HepG2 (cell line): ENCODE measurements at regions not wholly inside any gene's neighbourhood (a gene's known extent, or its start where the extent isn't known, plus 50 kb on each side); places are given as distances from the start of the nearest gene placed in this dataset.

Source experiments
- ATAC-seq: fragments of 200-7000 bp; cut with Tn5 transposase; 3 replicates; pipeline ENCODE4 v1.9.1; 2020; ENCODE audit warnings: mild to moderate bottlenecking, moderate library complexity
- BruUV-seq: library from RNA; stranded (reverse); fragments of 400-500 nt; replicated peaks from 2 replicates; lab custom pipeline; 2021; lab: Mats Ljungman, UMichigan
- CTCF ChIA-PET: fragments of 300-600 bp; formaldehyde crosslinking; extraction: SDS; loops from one replicate; lab custom pipeline; 2021; ENCODE audit warnings: low total read pairs, inconsistent platforms, low intra/inter-chr PET ratio; lab: Yijun Ruan, JAX
- POLR2A ChIA-PET: fragments of 350-600 bp; sonication (Branson Sonifier 250); formaldehyde crosslinking; loops from one replicate; lab custom pipeline; 2020; ENCODE audit warnings: antibody characterized with exemption, inconsistent platforms; lab: Yijun Ruan, JAX
- DNase-seq: peaks from one replicate; pipeline ENCODE4 v3.0.0-alpha.2; 2015; ENCODE audit warnings: low spot score
- FAIRE-seq: peaks from 3 replicates; lab custom pipeline; 2011; peaks lifted over from hg19 to GRCh38; lab: Jason Lieb, UNC
- H2AFZ ChIP-seq: one replicate; pipeline ENCODE4 v1.6.1; 2011; ENCODE audit warnings: low read length, inconsistent platforms
- H3K27ac ChIP-seq: fragments of 300-600 bp; 3 replicates; pipeline ENCODE4 v1.8.0; 2011; ENCODE audit warnings: mixed run types, mild to moderate bottlenecking, mixed read lengths, low read length, inconsistent platforms; ENCODE audit not compliant: insufficient read depth; ENCODE audit errors: extremely low read length
- H3K27me3 ChIP-seq, 2 experiments: fragments of 200-600 bp in 1 of 2; 2 replicates in 1 of 2; 3 replicates in 1 of 2; pipeline versions ENCODE4 v1.6.0 to v1.8.0; 2011; ENCODE audit warnings: low read length in 2 of 2, mild to moderate bottlenecking in 2 of 2, moderate library complexity in 2 of 2, inconsistent platforms in 1 of 2; ENCODE audit not compliant: insufficient read depth in 2 of 2, control insufficient read depth in 1 of 2
- H3K36me3 ChIP-seq, 2 experiments: fragments of 200-600 bp in 1 of 2; replicated peaks in 1 of 2; 2 replicates in 1 of 2; 3 replicates in 1 of 2; pipeline versions ENCODE4 v1.5.1 to v1.8.0; 2011; ENCODE audit warnings: low read length in 2 of 2, inconsistent platforms in 1 of 2; ENCODE audit not compliant: insufficient read depth in 2 of 2, control insufficient read depth in 1 of 2
- H3K4me1 ChIP-seq: 2 replicates; pipeline ENCODE4 v1.5.1; 2012; ENCODE audit warnings: low read length, inconsistent platforms; ENCODE audit not compliant: insufficient read depth
- H3K4me2 ChIP-seq: 2 replicates; pipeline ENCODE4 v1.6.0; 2011; ENCODE audit warnings: low read depth, low read length, inconsistent platforms
- H3K4me3 ChIP-seq, 3 experiments: fragments of 200-600 bp in 1 of 3; sonication (generic), shearing (Covaris generic) in 1 of 3; replicated peaks in 1 of 3; 2 replicates each; pipeline ENCODE4 v1.5.1; 2011 to 2016; ENCODE audit warnings: low read length in 3 of 3, inconsistent platforms in 2 of 3, low read depth in 2 of 3, mild to moderate bottlenecking in 2 of 3, control low read depth in 1 of 3, mixed read lengths in 1 of 3; ENCODE audit not compliant: insufficient read depth in 1 of 3
- H3K79me2 ChIP-seq: one replicate; pipeline ENCODE4 v1.6.1; 2011; ENCODE audit warnings: low read length, inconsistent platforms; ENCODE audit not compliant: insufficient read depth
- H3K9ac ChIP-seq: 2 replicates; pipeline ENCODE4 v1.6.0; 2011; ENCODE audit warnings: mild to moderate bottlenecking, low read depth, low read length, inconsistent platforms; ENCODE audit not compliant: insufficient read depth
- H3K9me3 ChIP-seq: 2 replicates; pipeline ENCODE4 v1.5.1; 2012; ENCODE audit warnings: mild to moderate bottlenecking, low read length
- H4K20me1 ChIP-seq: 2 replicates; pipeline ENCODE4 v1.6.0; 2011; ENCODE audit warnings: inconsistent platforms, mild to moderate bottlenecking, low read length, moderate library complexity; ENCODE audit not compliant: insufficient read depth
- BCL3 ChIP-seq: sonication (generic); formaldehyde crosslinking; IDR thresholded peaks from 2 replicates; pipeline ENCODE4 v1.5.1; 2020; ENCODE audit warnings: mild to moderate bottlenecking, missing genetic modification reagents, moderate library complexity
- ETS1 ChIP-seq: sonication (generic); formaldehyde crosslinking; IDR thresholded peaks from 2 replicates; pipeline ENCODE4 v1.4.0; 2020; ENCODE audit warnings: missing genetic modification reagents
- FUBP1 ChIP-seq: sonication (generic); formaldehyde crosslinking; IDR thresholded peaks from 2 replicates; pipeline ENCODE4 v1.5.1; 2020; ENCODE audit warnings: missing genetic modification reagents, mild to moderate bottlenecking, borderline replicate concordance
- GFI1 ChIP-seq: sonication (generic); formaldehyde crosslinking; IDR thresholded peaks from 2 replicates; pipeline ENCODE4 v1.5.0; 2020; ENCODE audit warnings: missing genetic modification reagents, mild to moderate bottlenecking, borderline replicate concordance
- MZF1 ChIP-seq: sonication (generic); formaldehyde crosslinking; IDR thresholded peaks from 2 replicates; pipeline ENCODE4 v1.8.1; 2023; ENCODE audit warnings: mild to moderate bottlenecking, missing genetic modification reagents, borderline replicate concordance
- RBM39 ChIP-seq: fragments of 200-400 bp; formaldehyde crosslinking; IDR thresholded peaks from one replicate; pipeline ENCODE4 v1.6.1; 2018; ENCODE audit warnings: antibody characterized with exemption, mild to moderate bottlenecking, low read depth, low read length; ENCODE audit not compliant: poor library complexity, severe bottlenecking
- TEAD2 ChIP-seq: sonication (generic); formaldehyde crosslinking; IDR thresholded peaks from 2 replicates; pipeline ENCODE4 v1.9.0; 2021; ENCODE audit warnings: missing genetic modification reagents
- ZFP62 ChIP-seq: sonication (generic); formaldehyde crosslinking; IDR thresholded peaks from 2 replicates; pipeline ENCODE4 v1.4.0; 2020; ENCODE audit warnings: missing genetic modification reagents
- WGBS: methylation state at CpG from one replicate; pipeline ENCODE4 v1.1.6; 2017; ENCODE audit warnings: low lambda C conversion rate; 5-methylcytosine and 5-hydroxymethylcytosine counted together
- in situ Hi-C: cut with HindIII; loops from 2 replicates; pipeline ENCODE4 v1.10.0; 2017; ENCODE audit warnings: low pct_unique_long_range_greater_than_20kb; ENCODE audit not compliant: extremely low pct_ligation_motif_present
- intact Hi-C: fragments of 100-400 bp; cut with micrococcal nuclease; formaldehyde crosslinking; loops from one replicate; pipeline ENCODE4 v1.10.0; 2022; ENCODE audit not compliant: unreplicated experiment

GRCh38 chr5:29113516-29113915, 2075.1 kb upstream of the CDH9 start:
- FAIRE-seq (no peak), ATAC-seq (no peak), DNase-seq (no peak)
- no peaks in the 10 kb centered on the region for H4K20me1 ChIP-seq
- H3K4me3 ChIP-seq: no peak overlapping the region
- H3K27me3 ChIP-seq: no peaks in the 10 kb centered on the region
- H3K27ac ChIP-seq: no peak overlapping the region
- CTCF ChIA-PET: no interaction called here
- peaks cover 7% of the 10 kb centered on the region; the same call in 1 of the 2 replicates for H3K9me3 ChIP-seq
- TF ChIP-seq ETS1 (no peak), GFI1 (CRISPR knock-in tag) (no peak), RBM39 (no peak), ZFP62 (CRISPR knock-in tag) (no peak), BCL3 (no peak), FUBP1 (no peak), MZF1 (CRISPR knock-in tag) (no peak), TEAD2 (no peak)
- no peak overlapping the region for H2AFZ ChIP-seq
- no peak overlapping the region for H3K9ac ChIP-seq
- intact Hi-C loops: no loop called here
- POLR2A ChIA-PET: no interaction called here
- no peak overlapping the region for H3K4me2 ChIP-seq
- no peaks in the 10 kb centered on the region for H3K36me3 ChIP-seq
- no peaks in the 10 kb centered on the region for H3K4me1 ChIP-seq
- H3K79me2 ChIP-seq: no peaks in the 10 kb centered on the region
- in situ Hi-C loops: no loop called here
- 14% methylated on average over 2 of the region's 2 CpGs for WGBS
- BruUV-seq: no TSS peak
